HL-60 (cell line): ENCODE measurements at regions not wholly inside any gene's neighbourhood (a gene's known extent, or its start where the extent isn't known, plus 50 kb on each side); places are given as distances from the start of the nearest gene placed in this dataset.

ENCODE experiments used
- DNase-seq, 2 experiments: peaks; one replicate each; pipeline ENCODE4 v3.0.0-alpha.2; 2010 to 2020; ENCODE audit warnings: low read depth in 1 of 2, low spot score in 1 of 2
- H3K27ac ChIP-seq: fragments of 250-450 bp; sonication (Bioruptor Pico); replicated peaks from 2 replicates; pipeline ENCODE4 v1.5.1; 2020; ENCODE audit warnings: mild to moderate bottlenecking, moderate library complexity
- H3K27me3 ChIP-seq: fragments of 250-450 bp; sonication (Bioruptor Pico); 2 replicates; pipeline ENCODE4 v1.5.1; 2021; ENCODE audit warnings: mild to moderate bottlenecking, moderate library complexity; ENCODE audit not compliant: insufficient read depth, poor library complexity, severe bottlenecking
- H3K4me3 ChIP-seq: replicated peaks from 2 replicates; pipeline ENCODE4 v1.5.1; 2011; ENCODE audit warnings: mild to moderate bottlenecking, control low read depth, low read length; ENCODE audit not compliant: insufficient read depth
- CTCF ChIP-seq: IDR thresholded peaks from one replicate; pipeline ENCODE4 v1.5.1; 2011; ENCODE audit warnings: low read length, control low read depth, inconsistent platforms; ENCODE audit not compliant: insufficient read depth
- GABPA ChIP-seq: IDR thresholded peaks from 2 replicates; pipeline ENCODE4 v1.6.1; 2012; ENCODE audit warnings: low read depth
- POLR2AphosphoS5 ChIP-seq: IDR thresholded peaks from 2 replicates; pipeline ENCODE4 v1.6.1; 2012; ENCODE audit warnings: low read depth
- REST ChIP-seq: IDR thresholded peaks from 2 replicates; pipeline ENCODE4 v1.6.1; 2012; ENCODE audit warnings: low read depth; ENCODE audit not compliant: insufficient replicate concordance
- SPI1 ChIP-seq: IDR thresholded peaks from 2 replicates; pipeline ENCODE4 v1.6.1; 2012; ENCODE audit warnings: low read depth, mild to moderate bottlenecking, borderline replicate concordance

GRCh38 chr14:66295386-66295785 lies 190.8 kb upstream of the CCDC196 start:
- no peak for DNase-seq
- H3K27me3 ChIP-seq = no peaks in the 10 kb centered on the region
- no peak for TF ChIP-seq GABPA
- TF ChIP-seq POLR2AphosphoS5 = no peak
- no peak for TF ChIP-seq SPI1
- TF ChIP-seq REST = no peak
- no peak for TF ChIP-seq CTCF
- H3K4me3 ChIP-seq = no peak overlapping the region
- H3K27ac ChIP-seq = no peak overlapping the region

GRCh38 chr14:66300886-66301285 lies 185.3 kb upstream of the CCDC196 start:
- no peak for DNase-seq
- no peak for TF ChIP-seq SPI1
- no peak for TF ChIP-seq POLR2AphosphoS5
- TF ChIP-seq REST = no peak
- no peak for TF ChIP-seq CTCF
- TF ChIP-seq GABPA = no peak
- H3K4me3 ChIP-seq = no peak overlapping the region
- H3K27ac ChIP-seq = no peak overlapping the region
- H3K27me3 ChIP-seq = no peaks in the 10 kb centered on the region

GRCh38 chr14:66306101-66306500 lies 180.1 kb upstream of the CCDC196 start:
- TF ChIP-seq REST (no peak), CTCF (no peak), GABPA (no peak), SPI1 (no peak), POLR2AphosphoS5 (no peak)
- no peak overlapping the region for H3K4me3 ChIP-seq
- H3K27me3 ChIP-seq = no peaks in the 10 kb centered on the region
- no peak for DNase-seq
- H3K27ac ChIP-seq = no peak overlapping the region
